ENCODE measurements at regions not wholly inside any gene's neighbourhood (a gene's known extent, or its start where the extent isn't known, plus 50 kb on each side); places are given as distances from the start of the nearest gene placed in this dataset.

DNA sequence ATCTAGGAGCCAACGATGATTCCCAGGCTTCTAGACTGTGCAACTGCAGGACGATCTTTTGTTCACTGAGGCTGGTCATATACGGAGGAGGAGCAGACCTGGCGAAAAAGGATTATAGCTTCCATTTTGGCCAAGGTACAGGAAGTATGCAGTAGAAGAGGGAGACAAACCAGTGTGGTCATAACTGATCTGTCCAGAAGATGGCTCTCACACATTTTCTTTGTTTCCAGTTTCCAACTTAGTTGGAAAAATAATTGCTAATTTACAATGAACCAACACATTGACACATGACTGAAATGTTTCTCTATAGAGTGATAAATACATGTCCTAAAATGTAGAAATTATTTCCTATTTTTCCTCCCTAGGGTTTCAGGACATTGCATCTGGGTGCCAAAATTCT lies 364.1 kb upstream of the BTBD3 start:
- Histone ChIP-seq H3K4me3 (replicated peaks in 1 of 3; ENCODE audit: insufficient read depth in 1 of 3, low read depth in 2 of 3, low read length in 3 of 3) (no peak overlapping the region), H4K20me1 (ENCODE audit: insufficient read depth, low read length) (no peaks in the 10 kb centered on the region), H3K9ac (ENCODE audit: insufficient read depth, low read depth, low read length) (no peak overlapping the region), H3K27me3 (ENCODE audit: control insufficient read depth in 1 of 2, insufficient read depth in 2 of 2, low read length in 2 of 2) (no peaks in the 10 kb centered on the region), H3K27ac (ENCODE audit: extremely low read length, insufficient read depth, low read length) (no peak overlapping the region), H3K9me3 (ENCODE audit: low read length) (no peaks in the 10 kb centered on the region), H3K4me2 (ENCODE audit: low read depth, low read length) (no peak overlapping the region), H3K36me3 (replicated peaks in 1 of 2; ENCODE audit: control insufficient read depth in 1 of 2, insufficient read depth in 2 of 2, low read length in 2 of 2) (no peaks in the 10 kb centered on the region), H3K4me1 (ENCODE audit: insufficient read depth, low read length) (no peaks in the 10 kb centered on the region), H3K79me2 (ENCODE audit: insufficient read depth, low read length) (no peaks in the 10 kb centered on the region), H2AFZ (ENCODE audit: low read length) (no peak overlapping the region)
- ATAC-seq (peak; percentile 81), DNase-seq (ENCODE audit: low spot score) (peak; percentile 9), FAIRE-seq (no peak)
- TF ChIP-seq NR2F1 (CRISPR knock-in tag; IDR thresholded peaks at IDR 0.05): no peak
- TF ChIP-seq DNMT3B (CRISPR knock-in tag; conservative IDR thresholded peaks at IDR 0.05): no peak
- TF ChIP-seq, protein P1, sequence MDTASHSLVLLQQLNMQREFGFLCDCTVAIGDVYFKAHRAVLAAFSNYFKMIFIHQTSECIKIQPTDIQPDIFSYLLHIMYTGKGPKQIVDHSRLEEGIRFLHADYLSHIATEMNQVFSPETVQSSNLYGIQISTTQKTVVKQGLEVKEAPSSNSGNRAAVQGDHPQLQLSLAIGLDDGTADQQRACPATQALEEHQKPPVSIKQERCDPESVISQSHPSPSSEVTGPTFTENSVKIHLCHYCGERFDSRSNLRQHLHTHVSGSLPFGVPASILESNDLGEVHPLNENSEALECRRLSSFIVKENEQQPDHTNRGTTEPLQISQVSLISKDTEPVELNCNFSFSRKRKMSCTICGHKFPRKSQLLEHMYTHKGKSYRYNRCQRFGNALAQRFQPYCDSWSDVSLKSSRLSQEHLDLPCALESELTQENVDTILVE (CRISPR knock-in tag; IDR thresholded peaks at IDR 0.05): no peak
- peak; percentile 36 for TF ChIP-seq STAG1 (CRISPR knock-in tag; IDR thresholded peaks at IDR 0.05)
- no peak for TF ChIP-seq ZNF136 (CRISPR knock-in tag; IDR thresholded peaks at IDR 0.05; ENCODE audit: low read depth)
- no peak for TF ChIP-seq KDM2A (CRISPR knock-in tag; IDR thresholded peaks at IDR 0.05; ENCODE audit: borderline replicate concordance, low read depth)
- TF ChIP-seq GTF3A (CRISPR knock-in tag; conservative IDR thresholded peaks at IDR 0.05): no peak
- TF ChIP-seq CTCF (CRISPR knock-in tag; IDR thresholded peaks at IDR 0.05): peak; percentile 38; the same call in 1 of the 2 replicates
- no peak for TF ChIP-seq ZSCAN22 (CRISPR knock-in tag; IDR thresholded peaks at IDR 0.05)
- no peak for TF ChIP-seq ZNF513 (CRISPR knock-in tag; conservative IDR thresholded peaks at IDR 0.05)
- no peak for TF ChIP-seq ETS1 (CRISPR knock-in tag; IDR thresholded peaks at IDR 0.05)
- no peak for TF ChIP-seq ZNF337 (CRISPR knock-in tag; IDR thresholded peaks at IDR 0.05; ENCODE audit: borderline replicate concordance, low read depth)
- TF ChIP-seq ZNF614 (CRISPR knock-in tag; IDR thresholded peaks at IDR 0.05; ENCODE audit: borderline replicate concordance): no peak
- 16% methylated on average over 4 of the region's 4 CpGs for WGBS (ENCODE audit: low lambda C conversion rate)
- no TSS peak for BruUV-seq (replicated peaks)
- in situ Hi-C loops (cut with HindIII; ENCODE audit: extremely low pct_ligation_motif_present, low pct_unique_long_range_greater_than_20kb) (no loop called here), intact Hi-C loops (cut with micrococcal nuclease; ENCODE audit: unreplicated experiment) (no loop called here)
- ChIA-PET CTCF (ENCODE audit: low intra/inter-chr PET ratio, low total read pairs) (no interaction called here), POLR2A (no interaction called here)
